Neural cell (in vitro differentiated cells): ENCODE measurements at regions not wholly inside any gene's neighbourhood (a gene's known extent, or its start where the extent isn't known, plus 50 kb on each side); places are given as distances from the start of the nearest gene placed in this dataset.

Source experiments
- H2AFZ ChIP-seq: fragments of 200-600, 300-800 bp; sonication (generic), shearing (Covaris generic); 2 replicates; pipeline ENCODE4 v1.6.0; 2014; ENCODE audit warnings: low read depth, mild to moderate bottlenecking, antibody characterized with exemption, low read length, moderate library complexity
- H3F3A ChIP-seq: fragments of 200-600 bp; shearing (Covaris generic); 2 replicates; pipeline ENCODE4 v1.6.1; 2016; ENCODE audit warnings: mild to moderate bottlenecking, moderate library complexity, mixed read lengths, antibody characterized with exemption, low read length; ENCODE audit not compliant: insufficient read depth, poor library complexity, severe bottlenecking
- H3K27ac ChIP-seq: fragments of 200-600, 300-800 bp; sonication (generic), shearing (Covaris generic); 2 replicates; pipeline ENCODE4 v1.5.1; 2014; ENCODE audit warnings: mild to moderate bottlenecking, low read length, moderate library complexity
- H3K27me3 ChIP-seq: fragments of 300-800, 200-600 bp; sonication (generic), shearing (Covaris generic); 2 replicates; pipeline ENCODE4 v1.6.0; 2014; ENCODE audit warnings: mild to moderate bottlenecking, low read depth, low read length, moderate library complexity; ENCODE audit not compliant: insufficient read depth
- H3K36me3 ChIP-seq: fragments of 300-800, 200-600 bp; sonication (generic), shearing (Covaris generic); 2 replicates; pipeline ENCODE4 v1.5.1; 2014; ENCODE audit warnings: mild to moderate bottlenecking, antibody characterized with exemption, low read length, moderate library complexity; ENCODE audit not compliant: insufficient read depth
- H3K4me2 ChIP-seq: fragments of 300-800, 200-600 bp; sonication (generic), shearing (Covaris generic); 2 replicates; pipeline ENCODE4 v1.6.0; 2014; ENCODE audit warnings: mild to moderate bottlenecking, low read length
- H3K4me3 ChIP-seq: fragments of 300-800, 200-600 bp; sonication (generic), shearing (Covaris generic); 2 replicates; pipeline ENCODE4 v1.5.1; 2014; ENCODE audit warnings: mild to moderate bottlenecking, low read length, moderate library complexity
- H3K79me2 ChIP-seq: fragments of 200-600 bp; shearing (Covaris generic); replicated peaks from 2 replicates; pipeline ENCODE4 v1.6.0; 2014; ENCODE audit warnings: mild to moderate bottlenecking, low read length, moderate library complexity; ENCODE audit not compliant: insufficient read depth
- H3K9ac ChIP-seq: fragments of 300-800, 200-600 bp; sonication (generic), shearing (Covaris generic); 2 replicates; pipeline ENCODE4 v1.6.1; 2016; ENCODE audit warnings: mild to moderate bottlenecking, low read length, mixed read lengths
- H3K9me2 ChIP-seq: fragments of 200-600 bp; shearing (Covaris generic); 2 replicates; pipeline ENCODE4 v1.6.1; 2016; ENCODE audit warnings: mild to moderate bottlenecking, low read length, mixed read lengths; ENCODE audit not compliant: insufficient read depth
- H3K9me3 ChIP-seq: fragments of 200-600, 300-800 bp; sonication (generic), shearing (Covaris generic); 2 replicates; pipeline ENCODE4 v1.6.1; 2016; ENCODE audit warnings: mild to moderate bottlenecking, mixed run types, low read length, moderate library complexity, mixed read lengths
- H4K20me1 ChIP-seq: fragments of 200-600 bp; shearing (Covaris generic); 2 replicates; pipeline ENCODE4 v1.6.1; 2016; ENCODE audit warnings: mild to moderate bottlenecking, mixed run types; ENCODE audit not compliant: insufficient read depth
- EP300 ChIP-seq: fragments of 450-650 bp; conservative IDR thresholded peaks from 2 replicates; pipeline ENCODE4 v1.6.1; 2014; ENCODE audit warnings: antibody characterized with exemption, mild to moderate bottlenecking, moderate library complexity; ENCODE audit not compliant: poor library complexity, severe bottlenecking
- EZH2 ChIP-seq: fragments of 200-600, 300-800 bp; shearing (Covaris generic), sonication (generic); IDR thresholded peaks from 2 replicates; pipeline ENCODE4 v1.6.1; 2014; ENCODE audit warnings: antibody characterized with exemption, low read length, borderline replicate concordance, mild to moderate bottlenecking; ENCODE audit not compliant: insufficient read depth, poor library complexity, severe bottlenecking
- MXI1 ChIP-seq: fragments of 450-650 bp; conservative IDR thresholded peaks from 2 replicates; pipeline ENCODE4 v1.6.1; 2014; ENCODE audit warnings: antibody characterized with exemption, mild to moderate bottlenecking; ENCODE audit not compliant: poor library complexity, severe bottlenecking
- POLR2AphosphoS5 ChIP-seq: IDR thresholded peaks from 2 replicates; pipeline ENCODE4 v1.6.1; 2012
- RAD21 ChIP-seq: fragments of 450-650 bp; conservative IDR thresholded peaks from 2 replicates; pipeline ENCODE4 v1.6.1; 2014; ENCODE audit warnings: antibody characterized with exemption, mild to moderate bottlenecking, moderate library complexity
- SMC3 ChIP-seq: fragments of 450-650 bp; conservative IDR thresholded peaks from 2 replicates; pipeline ENCODE4 v1.6.1; 2014; ENCODE audit warnings: antibody characterized with exemption, mild to moderate bottlenecking, moderate library complexity; ENCODE audit not compliant: poor library complexity
- TAF1 ChIP-seq: IDR thresholded peaks from 2 replicates; pipeline ENCODE4 v1.6.1; 2012; ENCODE audit warnings: low read depth
- TF ChIP-seq, protein P1 (sequence below): IDR thresholded peaks from 2 replicates; pipeline ENCODE4 v1.6.1; 2012; ENCODE audit warnings: borderline replicate concordance
- TF ChIP-seq, protein P2 (sequence below): fragments of 450-650 bp; IDR thresholded peaks from 2 replicates; pipeline ENCODE4 v1.5.1; 2014; ENCODE audit warnings: antibody characterized with exemption, mild to moderate bottlenecking, moderate library complexity; ENCODE audit not compliant: poor library complexity, severe bottlenecking

DNA sequence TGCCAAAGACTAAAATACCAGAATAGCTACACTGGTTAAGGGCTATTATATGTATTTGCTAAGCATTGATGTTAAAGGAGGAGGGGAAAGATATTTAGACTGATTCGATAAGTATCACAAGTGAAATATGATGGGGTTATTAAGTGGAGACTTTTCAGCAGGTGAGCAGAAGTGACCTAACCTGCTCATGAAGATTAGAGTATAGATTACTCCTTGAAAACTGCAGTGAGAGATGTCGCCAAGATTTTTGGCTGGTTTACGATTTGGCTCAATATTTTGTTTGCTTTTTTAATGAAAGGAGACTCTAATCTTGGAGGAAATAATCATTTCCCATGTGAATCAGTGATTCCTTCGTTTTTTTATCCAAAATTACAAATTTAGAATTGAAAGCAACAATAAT lies 1279.5 kb upstream of the TENM4 start:
- Histone ChIP-seq H3K27me3 (no peaks in the 10 kb centered on the region), H4K20me1 (no peaks in the 10 kb centered on the region), H3K27ac (no peak overlapping the region), H2AFZ (no peak overlapping the region), H3K9me3 (no peaks in the 10 kb centered on the region), H3F3A (no peaks in the 10 kb centered on the region), H3K4me3 (no peak overlapping the region), H3K9me2 (no peaks in the 10 kb centered on the region), H3K79me2 (no peaks in the 10 kb centered on the region), H3K4me2 (no peak overlapping the region), H3K9ac (no peak overlapping the region), H3K36me3 (no peaks in the 10 kb centered on the region)
- TF ChIP-seq EP300 (no peak), MXI1 (no peak), TAF1 (no peak), POLR2AphosphoS5 (no peak), RAD21 (no peak), EZH2 (no peak), SMC3 (no peak)
- TF ChIP-seq, protein P1, sequence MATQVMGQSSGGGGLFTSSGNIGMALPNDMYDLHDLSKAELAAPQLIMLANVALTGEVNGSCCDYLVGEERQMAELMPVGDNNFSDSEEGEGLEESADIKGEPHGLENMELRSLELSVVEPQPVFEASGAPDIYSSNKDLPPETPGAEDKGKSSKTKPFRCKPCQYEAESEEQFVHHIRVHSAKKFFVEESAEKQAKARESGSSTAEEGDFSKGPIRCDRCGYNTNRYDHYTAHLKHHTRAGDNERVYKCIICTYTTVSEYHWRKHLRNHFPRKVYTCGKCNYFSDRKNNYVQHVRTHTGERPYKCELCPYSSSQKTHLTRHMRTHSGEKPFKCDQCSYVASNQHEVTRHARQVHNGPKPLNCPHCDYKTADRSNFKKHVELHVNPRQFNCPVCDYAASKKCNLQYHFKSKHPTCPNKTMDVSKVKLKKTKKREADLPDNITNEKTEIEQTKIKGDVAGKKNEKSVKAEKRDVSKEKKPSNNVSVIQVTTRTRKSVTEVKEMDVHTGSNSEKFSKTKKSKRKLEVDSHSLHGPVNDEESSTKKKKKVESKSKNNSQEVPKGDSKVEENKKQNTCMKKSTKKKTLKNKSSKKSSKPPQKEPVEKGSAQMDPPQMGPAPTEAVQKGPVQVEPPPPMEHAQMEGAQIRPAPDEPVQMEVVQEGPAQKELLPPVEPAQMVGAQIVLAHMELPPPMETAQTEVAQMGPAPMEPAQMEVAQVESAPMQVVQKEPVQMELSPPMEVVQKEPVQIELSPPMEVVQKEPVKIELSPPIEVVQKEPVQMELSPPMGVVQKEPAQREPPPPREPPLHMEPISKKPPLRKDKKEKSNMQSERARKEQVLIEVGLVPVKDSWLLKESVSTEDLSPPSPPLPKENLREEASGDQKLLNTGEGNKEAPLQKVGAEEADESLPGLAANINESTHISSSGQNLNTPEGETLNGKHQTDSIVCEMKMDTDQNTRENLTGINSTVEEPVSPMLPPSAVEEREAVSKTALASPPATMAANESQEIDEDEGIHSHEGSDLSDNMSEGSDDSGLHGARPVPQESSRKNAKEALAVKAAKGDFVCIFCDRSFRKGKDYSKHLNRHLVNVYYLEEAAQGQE: no peak
- TF ChIP-seq, protein P2, sequence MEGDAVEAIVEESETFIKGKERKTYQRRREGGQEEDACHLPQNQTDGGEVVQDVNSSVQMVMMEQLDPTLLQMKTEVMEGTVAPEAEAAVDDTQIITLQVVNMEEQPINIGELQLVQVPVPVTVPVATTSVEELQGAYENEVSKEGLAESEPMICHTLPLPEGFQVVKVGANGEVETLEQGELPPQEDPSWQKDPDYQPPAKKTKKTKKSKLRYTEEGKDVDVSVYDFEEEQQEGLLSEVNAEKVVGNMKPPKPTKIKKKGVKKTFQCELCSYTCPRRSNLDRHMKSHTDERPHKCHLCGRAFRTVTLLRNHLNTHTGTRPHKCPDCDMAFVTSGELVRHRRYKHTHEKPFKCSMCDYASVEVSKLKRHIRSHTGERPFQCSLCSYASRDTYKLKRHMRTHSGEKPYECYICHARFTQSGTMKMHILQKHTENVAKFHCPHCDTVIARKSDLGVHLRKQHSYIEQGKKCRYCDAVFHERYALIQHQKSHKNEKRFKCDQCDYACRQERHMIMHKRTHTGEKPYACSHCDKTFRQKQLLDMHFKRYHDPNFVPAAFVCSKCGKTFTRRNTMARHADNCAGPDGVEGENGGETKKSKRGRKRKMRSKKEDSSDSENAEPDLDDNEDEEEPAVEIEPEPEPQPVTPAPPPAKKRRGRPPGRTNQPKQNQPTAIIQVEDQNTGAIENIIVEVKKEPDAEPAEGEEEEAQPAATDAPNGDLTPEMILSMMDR: no peak

DNA sequence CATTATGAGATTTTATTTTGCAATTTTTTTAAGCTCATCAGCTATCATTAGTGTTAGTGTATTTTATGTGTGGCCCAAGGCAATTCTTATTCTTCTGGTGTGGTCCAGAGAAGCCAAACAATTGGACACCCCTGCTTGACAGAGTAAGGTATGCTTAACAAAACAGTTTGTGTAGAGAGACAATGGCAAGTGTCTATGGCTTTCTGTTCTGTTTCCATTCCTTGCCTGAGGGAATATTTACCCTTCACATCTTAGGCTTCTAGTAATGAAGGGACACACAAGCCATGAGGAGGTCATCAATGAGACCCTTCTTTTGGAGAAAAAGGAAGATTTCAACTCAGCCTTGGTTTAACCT lies 1278.4 kb upstream of the TENM4 start:
- no peak for TF ChIP-seq EZH2
- TF ChIP-seq MXI1: no peak
- no peak for TF ChIP-seq SMC3
- TF ChIP-seq, protein P1: no peak
- no peak for TF ChIP-seq TAF1
- TF ChIP-seq, protein P2: no peak
- TF ChIP-seq RAD21: no peak
- TF ChIP-seq EP300: no peak
- no peak for TF ChIP-seq POLR2AphosphoS5
- H3K4me2 ChIP-seq: no peak overlapping the region
- no peaks in the 10 kb centered on the region for H4K20me1 ChIP-seq
- H2AFZ ChIP-seq: no peak overlapping the region
- no peaks in the 10 kb centered on the region for H3K9me2 ChIP-seq
- no peaks in the 10 kb centered on the region for H3K79me2 ChIP-seq
- no peak overlapping the region for H3K9ac ChIP-seq
- no peaks in the 10 kb centered on the region for H3K9me3 ChIP-seq
- no peaks in the 10 kb centered on the region for H3F3A ChIP-seq
- H3K36me3 ChIP-seq: no peaks in the 10 kb centered on the region
- no peak overlapping the region for H3K27ac ChIP-seq
- H3K4me3 ChIP-seq: no peak overlapping the region
- no peaks in the 10 kb centered on the region for H3K27me3 ChIP-seq
